ENCODE measurements at regions not wholly inside any gene's neighbourhood (a gene's known extent, or its start where the extent isn't known, plus 50 kb on each side); places are given as distances from the start of the nearest gene placed in this dataset.
A peak's percentile ranks its signal among the peaks of the same experiment; 100 is the strongest.
"Not testable (repeated sequence)": the region's sequence is repeated elsewhere in the genome, so short reads cannot be mapped to it uniquely, and the experiment has no call there.

DNA sequence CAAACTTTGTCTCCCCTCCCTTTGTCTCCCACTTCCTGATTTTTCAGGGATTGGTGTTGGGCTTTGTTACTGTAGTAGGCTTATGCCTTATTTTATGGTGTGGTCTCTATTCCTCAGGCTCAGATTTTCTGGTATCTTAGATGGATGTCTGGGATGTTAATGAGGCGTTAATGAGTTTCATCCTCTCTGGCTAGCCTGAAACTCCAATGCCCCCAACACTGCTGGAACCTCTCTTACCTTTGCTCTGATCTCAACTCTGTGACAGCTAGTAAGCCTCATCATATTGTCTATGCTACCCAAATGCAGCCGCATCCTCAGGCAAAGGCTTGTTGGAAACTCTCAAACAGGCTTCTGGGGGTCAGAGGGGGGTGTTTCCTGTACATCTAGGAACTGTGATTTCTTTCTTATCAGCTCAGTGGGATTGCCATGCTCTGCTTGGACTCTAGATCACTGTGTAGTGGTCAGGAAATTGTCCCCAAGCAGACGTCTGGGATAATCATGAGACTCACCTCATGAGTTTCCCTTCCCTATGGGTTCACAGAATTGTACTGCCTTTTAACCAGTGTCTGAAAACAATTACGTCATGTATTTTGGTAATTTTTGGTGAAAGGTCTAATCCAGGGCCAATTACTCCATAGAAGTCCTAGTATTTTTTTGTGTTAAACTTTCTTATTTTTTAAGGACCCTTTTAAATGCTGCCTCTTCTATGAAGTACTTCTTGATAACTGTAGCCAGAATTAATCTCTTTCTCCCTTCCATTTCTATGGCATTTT, 88.8 kb upstream of the TRPC7 start:
- no peak for DNase-seq

- DNase-seq, result no peak
These were observed 87.9 kb upstream of the TRPC7 start for GRCh38 chr5:136453199-136453598.

GRCh38 chr5:136447576-136447975, 82.2 kb upstream of the TRPC7 start:
- DNase-seq, result not testable (repeated sequence)

DNA sequence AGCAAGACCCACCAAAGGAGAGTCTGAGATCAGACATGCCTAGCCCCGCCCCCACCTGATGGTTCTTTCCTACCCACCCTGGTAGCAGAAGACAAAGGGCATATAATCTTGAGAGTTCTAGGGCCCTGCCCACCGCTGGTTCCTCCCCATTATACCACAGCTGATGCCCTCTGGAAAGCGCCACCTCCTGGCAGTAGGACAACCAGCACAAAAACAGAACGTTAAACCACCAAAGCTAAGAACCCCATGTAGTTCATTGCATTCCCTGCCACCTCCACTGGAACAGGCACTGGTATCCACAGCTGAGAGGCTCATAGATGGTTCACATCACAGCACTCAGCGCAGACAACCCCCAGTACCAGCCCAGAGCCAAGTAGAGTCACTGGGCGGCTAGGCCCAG, 81.2 kb upstream of the TRPC7 start:
- DNase-seq, result no peak

DNA sequence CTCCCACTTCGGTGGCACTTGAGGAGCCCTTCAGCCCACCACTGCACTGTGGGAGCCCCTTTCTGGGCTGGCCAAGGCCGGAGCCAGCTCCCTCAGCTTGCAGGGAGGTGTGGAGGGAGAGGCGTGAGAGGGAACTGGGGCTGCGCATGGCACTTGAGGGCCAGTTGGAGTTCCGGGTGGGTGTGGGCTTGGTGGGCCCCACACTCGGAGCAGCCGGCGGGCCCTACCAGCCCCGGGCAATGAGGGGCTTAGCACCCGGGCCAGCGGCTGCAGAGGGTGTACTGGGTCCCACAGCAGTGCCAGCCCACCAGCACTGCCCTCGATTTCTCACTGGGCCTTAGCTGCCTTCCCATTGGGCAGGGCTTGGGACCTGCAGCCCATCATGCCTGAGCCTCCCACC, 78.8 kb upstream of the TRPC7 start:
- DNase-seq, result not testable (repeated sequence)

- no peak for DNase-seq
These were observed 74.0 kb upstream of the TRPC7 start for GRCh38 chr5:136439367-136439766.

GRCh38 chr5:136435946-136436543, 70.7 kb upstream of the TRPC7 start:
- DNase-seq, result no peak

DNA sequence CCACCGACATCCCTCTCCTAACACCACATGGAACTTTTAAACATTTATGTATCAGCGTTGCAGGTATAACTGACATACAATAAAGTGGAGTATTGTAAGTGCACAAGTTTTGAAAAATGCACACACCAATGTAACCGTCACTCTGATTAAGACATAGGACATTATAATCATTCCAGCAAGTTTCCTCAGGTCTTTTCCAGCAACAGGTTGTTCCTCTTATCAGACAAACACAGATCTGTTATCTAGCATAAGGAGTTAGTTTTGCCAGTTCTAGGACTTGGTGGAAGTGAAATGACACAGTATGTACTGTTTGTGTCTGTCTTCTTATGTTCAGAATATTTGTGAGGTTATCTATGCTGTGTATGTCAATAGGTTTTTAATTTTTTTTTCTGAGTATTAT, 69.5 kb upstream of the TRPC7 start:
- no peak for DNase-seq

GRCh38 chr5:136432705-136433104, 67.4 kb upstream of the TRPC7 start:
- DNase-seq, result no peak

DNA sequence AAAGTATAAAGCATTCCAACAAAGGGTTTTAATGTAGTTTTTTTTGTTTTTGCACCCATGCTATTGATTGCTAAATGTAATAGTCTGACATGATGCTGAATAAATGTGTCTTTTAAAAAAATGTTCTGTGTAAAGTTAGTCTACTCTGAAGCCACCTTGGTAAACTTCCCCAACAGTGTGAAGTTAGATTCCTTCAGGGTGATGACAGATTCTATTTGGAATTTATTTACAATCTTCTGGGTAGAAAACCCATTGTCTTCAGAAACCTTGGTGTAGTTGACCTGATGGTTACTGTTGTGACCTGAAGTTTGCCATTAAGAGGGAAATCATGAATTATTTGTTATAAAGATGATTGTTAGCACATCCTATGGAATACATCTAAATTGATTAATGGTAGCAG, 64.7 kb upstream of the TRPC7 start:
- DNase-seq, result no peak

DNA sequence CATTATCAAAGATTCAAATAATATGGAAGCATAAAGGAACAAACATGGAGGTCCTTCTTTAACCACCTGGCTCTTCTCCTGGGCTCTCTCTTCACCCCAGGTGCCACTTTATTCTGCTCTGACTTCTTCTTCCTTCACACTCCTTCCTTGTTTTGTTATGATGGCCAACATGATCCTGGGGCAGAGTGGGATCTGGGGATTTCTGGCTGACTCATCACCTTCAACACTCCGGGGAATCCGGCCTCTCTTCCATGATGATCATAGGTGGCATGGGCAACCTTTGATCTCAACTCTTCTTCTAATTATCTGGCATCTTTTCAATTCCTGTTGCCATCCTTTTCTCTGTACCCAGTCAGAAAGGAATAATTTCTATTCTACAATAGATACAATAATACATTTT, 62.1 kb upstream of the TRPC7 start:
- DNase-seq, result no peak

DNA sequence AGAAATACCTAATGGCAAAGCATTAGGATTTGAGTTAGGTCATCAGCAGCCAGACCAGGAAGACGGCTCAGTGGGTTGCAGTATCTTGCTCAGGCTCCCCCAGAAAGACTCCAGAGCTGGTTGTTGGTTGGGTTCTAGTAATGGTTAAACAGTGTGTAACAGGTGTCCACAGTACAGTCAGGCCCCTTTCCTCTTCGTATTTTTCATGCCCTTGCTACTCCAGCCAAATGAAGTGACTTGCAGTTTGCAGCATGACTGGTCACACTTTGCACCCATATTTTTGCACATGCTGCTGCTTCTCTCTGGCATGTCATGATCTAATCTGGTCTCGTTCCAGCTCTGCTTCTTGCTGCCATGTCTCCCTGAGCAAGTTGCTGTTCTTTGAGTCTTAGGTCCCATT, 60.6 kb upstream of the TRPC7 start:
- DNase-seq, result no peak

- DNase-seq, result peak; percentile 33 to 55
These were observed 59.7 kb upstream of the TRPC7 start for GRCh38 chr5:136424835-136425584.

DNA sequence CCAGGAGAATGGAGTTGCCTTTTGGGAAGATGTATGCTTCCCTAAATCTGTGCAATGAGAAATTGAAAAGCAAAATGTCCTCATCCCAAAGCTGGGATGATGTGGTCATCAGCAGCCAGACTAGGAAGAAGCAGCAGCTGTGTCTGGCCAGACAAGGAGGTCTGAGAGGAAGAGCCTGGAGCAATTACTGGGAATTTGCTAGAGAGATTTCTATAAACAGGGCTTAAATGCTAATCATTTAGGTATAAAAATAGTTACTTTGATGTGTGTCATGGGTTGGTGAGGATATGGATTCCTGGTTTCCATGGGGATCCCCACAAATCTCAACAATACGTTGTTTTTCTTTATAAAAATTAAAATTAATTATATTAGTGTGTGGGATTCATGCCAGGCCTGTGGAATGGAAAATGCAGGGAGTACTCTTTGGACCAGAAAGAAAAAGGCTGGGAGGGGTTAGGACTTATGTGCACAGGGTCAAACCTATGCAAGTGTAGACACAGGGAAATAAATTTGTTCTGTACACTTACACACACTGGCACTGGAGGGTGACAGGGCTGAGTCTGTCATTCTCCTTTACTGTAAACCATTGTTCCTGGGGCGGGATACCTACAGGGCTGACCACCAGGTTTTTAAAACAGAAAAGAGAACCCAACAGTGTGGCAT, 58.7 kb upstream of the TRPC7 start:
- no peak for DNase-seq

DNA sequence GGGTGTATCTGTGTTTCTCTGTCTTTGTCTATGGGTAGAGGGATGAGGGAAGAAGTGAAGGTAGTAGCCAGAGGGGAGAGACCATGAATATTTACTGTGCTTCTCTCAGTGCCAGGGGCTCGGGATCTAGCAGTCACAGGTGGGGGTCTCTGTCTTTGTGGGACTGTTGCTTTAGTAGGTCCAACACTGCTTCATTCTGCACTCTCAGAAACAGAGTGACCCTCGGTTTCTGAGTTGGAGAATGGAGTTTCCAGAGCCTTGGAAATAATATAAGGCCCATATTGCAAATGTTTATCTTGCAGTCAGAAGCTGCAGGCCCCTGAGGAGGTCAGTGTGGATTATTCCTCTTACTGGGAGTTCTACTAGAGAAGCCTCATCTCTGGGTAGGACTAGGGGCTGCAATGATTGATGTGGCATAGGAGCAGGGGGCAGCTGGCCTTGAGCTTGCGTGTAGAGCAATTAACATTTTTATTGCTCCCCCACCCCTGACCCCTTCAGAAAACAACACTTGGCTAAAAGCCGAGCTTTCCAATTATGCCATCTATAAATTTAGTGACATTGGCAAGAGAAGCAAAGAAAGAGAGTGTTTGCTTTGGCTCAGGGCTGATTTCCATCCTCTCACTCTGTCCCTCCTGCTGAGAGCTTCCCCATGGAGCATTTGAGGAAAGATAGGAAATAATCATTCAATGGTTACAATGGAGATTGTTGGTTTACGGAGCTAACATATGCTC, 55.0 kb upstream of the TRPC7 start:
- DNase-seq, result peak; percentile 47 to 81

DNA sequence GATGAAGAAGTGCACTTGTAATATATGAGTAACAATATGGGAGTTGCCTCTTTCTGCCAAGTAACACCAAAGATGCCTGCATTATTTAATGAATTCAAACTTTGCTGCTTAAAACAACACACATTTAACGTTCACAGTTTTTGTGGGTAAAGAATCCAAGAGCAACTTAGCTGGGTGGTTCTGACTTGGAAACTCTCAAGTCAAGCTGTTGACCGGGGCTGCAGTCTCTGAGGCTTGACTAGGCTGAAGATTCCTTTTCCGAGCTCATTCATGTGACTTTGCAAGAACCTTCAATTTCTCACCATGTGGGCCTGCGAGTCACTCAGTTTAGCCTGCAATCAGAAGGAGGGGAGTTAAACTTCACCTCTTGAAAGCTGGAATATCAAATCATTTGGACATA, 53.0 kb upstream of the TRPC7 start:
- DNase-seq, result no peak
